KOPT-K1 (cell line): ENCODE measurements at regions not wholly inside any gene's neighbourhood (a gene's known extent, or its start where the extent isn't known, plus 50 kb on each side); places are given as distances from the start of the nearest gene placed in this dataset.
"Not testable (repeated sequence)": the region's sequence is repeated elsewhere in the genome, so short reads cannot be mapped to it uniquely, and the experiment has no call there.

Experiments used
- H3K27ac ChIP-seq: fragments of 200-600 bp; sonication (generic); 2 replicates; pipeline ENCODE4 v1.5.1; 2016; ENCODE audit warnings: antibody characterized with exemption, mild to moderate bottlenecking, low read depth, low read length; ENCODE audit not compliant: poor library complexity, severe bottlenecking
- H3K36me3 ChIP-seq: fragments of 200-600 bp; sonication (generic); 2 replicates; pipeline ENCODE4 v1.5.1; 2017; ENCODE audit warnings: antibody characterized with exemption, mild to moderate bottlenecking, low read length, moderate library complexity; ENCODE audit not compliant: insufficient read depth
- H3K9me3 ChIP-seq: fragments of 200-600 bp; sonication (generic); 2 replicates; pipeline ENCODE4 v1.5.1; 2017; ENCODE audit warnings: antibody characterized with exemption, low read length, mild to moderate bottlenecking; ENCODE audit not compliant: insufficient read depth, poor library complexity, severe bottlenecking

DNA sequence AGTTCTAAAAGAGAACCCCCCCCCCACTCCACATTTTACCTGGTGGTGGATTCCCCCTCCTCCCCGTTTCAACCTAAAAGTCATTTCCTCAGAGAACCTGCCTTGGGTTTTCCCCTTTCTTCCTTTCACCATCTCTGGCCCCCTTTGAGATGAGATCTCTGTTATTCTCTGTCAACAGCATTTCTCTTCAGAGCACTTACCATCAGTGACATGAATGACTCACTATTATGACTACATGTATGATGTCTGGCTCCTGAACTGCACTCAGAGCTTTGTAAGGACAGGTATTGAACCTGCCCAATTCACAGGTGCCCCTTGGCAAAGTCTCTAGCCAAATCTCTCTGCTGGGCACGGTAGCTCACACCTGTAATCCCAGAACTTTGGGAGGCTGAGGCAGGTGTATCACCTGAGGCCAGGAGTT is 61.4 kb upstream of the JARID2 start:
- H3K27ac ChIP-seq: no peak overlapping the region
- H3K9me3 ChIP-seq: no peaks in the 10 kb centered on the region
- no peaks in the 10 kb centered on the region for H3K36me3 ChIP-seq

DNA sequence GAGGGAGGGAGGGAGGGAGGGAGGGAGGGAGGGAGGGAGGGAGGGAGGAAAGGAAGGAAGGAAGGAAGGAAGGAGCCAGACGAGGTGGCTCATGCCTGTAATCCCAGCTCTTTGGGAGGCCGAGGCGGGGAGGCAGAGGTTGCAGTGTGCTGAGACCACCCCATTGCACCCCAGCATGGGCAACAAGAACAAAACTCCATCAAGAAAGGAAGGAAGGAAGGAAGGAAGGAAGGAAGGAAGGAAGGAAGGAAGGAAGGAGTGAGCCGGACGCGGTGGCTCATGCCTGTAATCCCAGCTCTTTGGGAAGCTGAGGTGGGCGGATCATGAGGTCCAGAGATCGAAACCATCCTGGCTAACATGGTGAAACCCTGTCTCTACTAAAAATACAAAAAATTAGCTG is 60.8 kb upstream of the JARID2 start:
- H3K9me3 ChIP-seq, H3K27ac ChIP-seq: not testable (repeated sequence)

DNA sequence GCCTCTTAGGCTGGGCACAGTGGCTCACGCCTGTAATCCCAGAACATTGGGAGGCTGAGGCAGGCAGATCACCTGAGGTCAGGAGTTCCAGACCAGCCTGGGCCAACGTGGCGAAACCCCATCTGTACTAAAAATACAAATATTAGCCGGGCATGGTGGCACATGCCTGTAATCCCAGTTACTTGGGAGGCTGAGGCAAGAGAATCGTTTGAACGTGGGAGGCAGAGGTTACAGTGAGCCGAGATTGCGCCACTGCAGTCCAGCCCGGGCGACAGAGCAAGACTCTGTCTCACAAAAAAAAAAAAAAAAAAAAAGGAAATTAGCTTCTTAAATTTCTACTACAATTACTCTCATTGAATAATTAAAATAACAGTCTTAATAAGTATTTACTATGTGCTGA is 52.4 kb upstream of the JARID2 start:
- H3K27ac ChIP-seq, H3K36me3 ChIP-seq, H3K9me3 ChIP-seq: not testable (repeated sequence)

More for the DNA sequence above, 60.8 kb upstream of the JARID2 start:
- H3K36me3 ChIP-seq: not testable (repeated sequence)

DNA sequence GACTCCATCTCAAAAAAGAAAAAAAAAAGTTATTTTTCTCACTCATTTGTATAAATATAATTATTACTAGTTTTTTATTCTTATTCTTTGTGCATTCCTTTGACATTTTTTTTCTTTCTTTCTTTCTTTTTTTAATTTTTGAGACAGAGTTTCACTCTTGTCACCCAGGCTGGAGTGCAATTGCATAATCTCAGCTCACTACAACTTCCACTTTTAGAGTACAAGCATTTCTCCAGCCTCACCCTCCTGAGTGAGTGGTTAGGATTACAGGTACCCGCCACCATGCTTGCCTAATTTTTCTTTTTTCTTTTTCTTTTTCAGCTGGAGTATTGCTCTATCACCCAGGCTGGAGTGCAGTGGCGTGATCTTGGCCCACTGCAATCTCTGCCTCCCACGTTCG is 51.4 kb upstream of the JARID2 start:
- Histone ChIP-seq H3K36me3 (no peaks in the 10 kb centered on the region), H3K27ac (no peak overlapping the region), H3K9me3 (no peaks in the 10 kb centered on the region)
